ENCODE measurements at regions not wholly inside any gene's neighbourhood (a gene's known extent, or its start where the extent isn't known, plus 50 kb on each side); places are given as distances from the start of the nearest gene placed in this dataset.

DNA sequence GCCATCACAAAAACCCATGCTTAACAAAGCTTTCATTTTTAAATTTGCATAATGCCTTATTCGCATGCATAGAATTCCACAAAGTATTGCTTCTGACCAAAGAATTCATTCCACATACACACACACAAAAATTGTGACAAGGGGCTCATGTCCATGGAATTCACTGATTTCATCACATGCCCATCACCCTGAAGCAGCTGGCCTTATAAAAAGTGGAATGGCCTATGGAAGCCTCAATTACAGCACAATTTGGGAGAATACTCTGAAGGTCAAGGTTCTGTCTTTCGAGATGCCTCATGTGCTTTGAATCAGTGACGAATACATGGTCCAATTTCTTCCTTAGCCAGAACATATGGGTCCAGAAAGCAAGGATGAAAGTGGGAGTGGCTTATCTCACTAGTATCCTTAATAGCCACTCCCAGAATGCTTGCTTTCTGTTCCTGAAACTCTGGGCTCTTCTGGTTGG, 165.7 kb downstream of the KDR start:
- H3F3A ChIP-seq (ENCODE audit: insufficient read depth, low read length): no peaks in the 10 kb centered on the region
- no peaks in the 10 kb centered on the region for H3K4me1 ChIP-seq (ENCODE audit: low read length)
- no peak for TF ChIP-seq EZH2 (optimal IDR thresholded peaks at IDR 0.05; ENCODE audit: low read depth, low read length)
- no peak for TF ChIP-seq EZH2phosphoT487 (IDR thresholded peaks at IDR 0.05; ENCODE audit: low read length)
- TF ChIP-seq, protein P1, sequence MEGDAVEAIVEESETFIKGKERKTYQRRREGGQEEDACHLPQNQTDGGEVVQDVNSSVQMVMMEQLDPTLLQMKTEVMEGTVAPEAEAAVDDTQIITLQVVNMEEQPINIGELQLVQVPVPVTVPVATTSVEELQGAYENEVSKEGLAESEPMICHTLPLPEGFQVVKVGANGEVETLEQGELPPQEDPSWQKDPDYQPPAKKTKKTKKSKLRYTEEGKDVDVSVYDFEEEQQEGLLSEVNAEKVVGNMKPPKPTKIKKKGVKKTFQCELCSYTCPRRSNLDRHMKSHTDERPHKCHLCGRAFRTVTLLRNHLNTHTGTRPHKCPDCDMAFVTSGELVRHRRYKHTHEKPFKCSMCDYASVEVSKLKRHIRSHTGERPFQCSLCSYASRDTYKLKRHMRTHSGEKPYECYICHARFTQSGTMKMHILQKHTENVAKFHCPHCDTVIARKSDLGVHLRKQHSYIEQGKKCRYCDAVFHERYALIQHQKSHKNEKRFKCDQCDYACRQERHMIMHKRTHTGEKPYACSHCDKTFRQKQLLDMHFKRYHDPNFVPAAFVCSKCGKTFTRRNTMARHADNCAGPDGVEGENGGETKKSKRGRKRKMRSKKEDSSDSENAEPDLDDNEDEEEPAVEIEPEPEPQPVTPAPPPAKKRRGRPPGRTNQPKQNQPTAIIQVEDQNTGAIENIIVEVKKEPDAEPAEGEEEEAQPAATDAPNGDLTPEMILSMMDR (IDR thresholded peaks at IDR 0.05; ENCODE audit: low read length): no peak
- no peaks in the 10 kb centered on the region for H3K79me2 ChIP-seq (ENCODE audit: low read length)
- H3K4me2 ChIP-seq (ENCODE audit: low read depth, low read length): no peak overlapping the region
- no peaks in the 10 kb centered on the region for H3K9me3 ChIP-seq (replicated peaks; ENCODE audit: insufficient read depth, low read length)
- no peak overlapping the region for H3K27ac ChIP-seq (ENCODE audit: low read length)
- no peak for DNase-seq
- no peaks in the 10 kb centered on the region for H3K9me2 ChIP-seq (replicated peaks; ENCODE audit: insufficient read depth, low read length)
- no peak overlapping the region for H3K9ac ChIP-seq (ENCODE audit: low read length)
- no peak overlapping the region for H3K4me3 ChIP-seq (ENCODE audit: low read length)
- H2AFZ ChIP-seq (ENCODE audit: low read length): no peak overlapping the region
- H3K27me3 ChIP-seq (replicated peaks; ENCODE audit: insufficient read depth, low read length): no peaks in the 10 kb centered on the region
- no peaks in the 10 kb centered on the region for H4K20me1 ChIP-seq (ENCODE audit: insufficient read depth, low read length)
- no peaks in the 10 kb centered on the region for H3K36me3 ChIP-seq (replicated peaks; ENCODE audit: insufficient read depth, low read length)

DNA sequence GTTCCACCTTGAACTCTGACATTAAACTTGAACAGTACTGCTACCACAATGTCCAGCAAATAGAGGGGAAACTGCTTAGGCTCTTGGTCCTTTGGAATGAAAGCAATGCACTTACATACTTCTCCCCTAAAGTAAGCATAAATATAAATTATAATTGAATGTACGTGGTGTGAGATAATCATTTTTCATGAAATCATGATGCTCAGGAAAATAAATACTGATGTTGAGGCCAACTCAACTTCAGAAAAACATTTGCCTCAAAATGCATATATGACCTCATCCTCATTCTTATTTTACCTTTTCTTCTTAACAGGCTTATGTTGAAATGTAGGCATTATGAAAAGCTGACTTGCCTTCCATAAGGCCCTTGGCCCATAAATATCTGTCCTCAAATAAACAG, 166.3 kb downstream of the KDR start:
- Histone ChIP-seq H3K9me3 (replicated peaks; ENCODE audit: insufficient read depth, low read length) (no peaks in the 10 kb centered on the region), H3K9me2 (replicated peaks; ENCODE audit: insufficient read depth, low read length) (no peaks in the 10 kb centered on the region), H2AFZ (ENCODE audit: low read length) (no peak overlapping the region), H3K4me2 (ENCODE audit: low read depth, low read length) (no peak overlapping the region), H3F3A (ENCODE audit: insufficient read depth, low read length) (no peaks in the 10 kb centered on the region), H3K27me3 (replicated peaks; ENCODE audit: insufficient read depth, low read length) (no peaks in the 10 kb centered on the region), H3K79me2 (ENCODE audit: low read length) (no peaks in the 10 kb centered on the region), H3K9ac (ENCODE audit: low read length) (no peak overlapping the region), H3K4me1 (ENCODE audit: low read length) (no peaks in the 10 kb centered on the region), H3K27ac (ENCODE audit: low read length) (no peak overlapping the region), H4K20me1 (ENCODE audit: insufficient read depth, low read length) (no peaks in the 10 kb centered on the region), H3K36me3 (replicated peaks; ENCODE audit: insufficient read depth, low read length) (no peaks in the 10 kb centered on the region), H3K4me3 (ENCODE audit: low read length) (no peak overlapping the region)
- DNase-seq: no peak
- TF ChIP-seq EZH2 (optimal IDR thresholded peaks at IDR 0.05; ENCODE audit: low read depth, low read length) (no peak), EZH2phosphoT487 (IDR thresholded peaks at IDR 0.05; ENCODE audit: low read length) (no peak)
- TF ChIP-seq, protein P1 (IDR thresholded peaks at IDR 0.05; ENCODE audit: low read length): no peak

DNA sequence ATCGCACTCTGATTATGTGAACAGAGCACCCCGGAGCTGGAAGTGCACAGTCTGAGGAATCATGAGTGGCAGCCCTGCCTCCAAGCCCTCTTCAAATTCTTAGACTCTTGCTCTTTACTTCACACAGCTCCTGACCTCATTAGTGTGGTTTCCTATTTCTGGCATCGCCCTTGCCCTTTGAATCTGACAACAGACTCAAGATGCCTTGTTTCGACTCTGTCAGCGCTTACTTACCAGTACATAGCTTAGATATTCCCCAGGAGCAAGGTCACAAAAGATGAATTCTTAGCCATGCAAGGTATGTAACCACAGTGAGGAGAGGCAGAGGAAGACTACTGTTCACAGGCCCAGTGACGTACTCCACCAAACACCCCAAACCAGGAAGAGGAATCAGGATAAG, 167.2 kb downstream of the KDR start:
- Histone ChIP-seq H3K4me2 (ENCODE audit: low read depth, low read length) (no peak overlapping the region), H3K27ac (ENCODE audit: low read length) (no peak overlapping the region), H3K36me3 (replicated peaks; ENCODE audit: insufficient read depth, low read length) (no peaks in the 10 kb centered on the region), H3K9me3 (replicated peaks; ENCODE audit: insufficient read depth, low read length) (no peaks in the 10 kb centered on the region), H3K4me3 (ENCODE audit: low read length) (no peak overlapping the region), H3F3A (ENCODE audit: insufficient read depth, low read length) (no peaks in the 10 kb centered on the region), H3K9ac (ENCODE audit: low read length) (no peak overlapping the region), H2AFZ (ENCODE audit: low read length) (no peak overlapping the region), H3K9me2 (replicated peaks; ENCODE audit: insufficient read depth, low read length) (no peaks in the 10 kb centered on the region), H3K79me2 (ENCODE audit: low read length) (no peaks in the 10 kb centered on the region), H3K4me1 (ENCODE audit: low read length) (no peaks in the 10 kb centered on the region), H4K20me1 (ENCODE audit: insufficient read depth, low read length) (no peaks in the 10 kb centered on the region), H3K27me3 (replicated peaks; ENCODE audit: insufficient read depth, low read length) (no peaks in the 10 kb centered on the region)
- no peak for DNase-seq
- TF ChIP-seq EZH2 (optimal IDR thresholded peaks at IDR 0.05; ENCODE audit: low read depth, low read length) (no peak), EZH2phosphoT487 (IDR thresholded peaks at IDR 0.05; ENCODE audit: low read length) (no peak)
- TF ChIP-seq, protein P1 (IDR thresholded peaks at IDR 0.05; ENCODE audit: low read length): no peak

Data from MM.1S (cell line).